Stomach (tissue), 4 donors: ENCODE measurements at regions not wholly inside any gene's neighbourhood (a gene's known extent, or its start where the extent isn't known, plus 50 kb on each side); places are given as distances from the start of the nearest gene placed in this dataset.

Experiments used
- EP300 ChIP-seq: sonication (generic); formaldehyde crosslinking; IDR thresholded peaks from one replicate; pipeline ENCODE4 v1.6.1; 2017; ENCODE audit warnings: antibody characterized with exemption
- POLR2A ChIP-seq, 4 donors: fragments of 450-650 bp; IDR thresholded peaks; one replicate each; pipeline ENCODE4 v1.6.1; 2016; ENCODE audit warnings: antibody characterized with exemption in 4 of 4, control low read depth in 2 of 4, mild to moderate bottlenecking in 1 of 4, moderate library complexity in 1 of 4
- POLR2AphosphoS5 ChIP-seq, 3 donors: sonication (generic); formaldehyde crosslinking; IDR thresholded peaks; one replicate each; pipeline ENCODE4 v1.6.1; 2016; ENCODE audit warnings: antibody characterized with exemption in 3 of 3
- TF ChIP-seq, protein P1 (sequence below), 7 experiments: fragments of 450-650 bp in 4 of 7; fragments of 200-600 bp in 3 of 7; sonication (generic) in 3 of 7; IDR thresholded peaks; one replicate each; pipeline ENCODE4 v1.5.1; 2016 to 2019; ENCODE audit warnings: antibody characterized with exemption in 7 of 7, control low read depth in 2 of 7, mild to moderate bottlenecking in 1 of 7

GRCh38 chr15:91516866-91517265, 336.6 kb upstream of the SLCO3A1 start:
- TF ChIP-seq POLR2A (IDR thresholded peaks at IDR 0.05) (no peak), POLR2AphosphoS5 (IDR thresholded peaks at IDR 0.05) (no peak), EP300 (no peak)
- TF ChIP-seq, protein P1, sequence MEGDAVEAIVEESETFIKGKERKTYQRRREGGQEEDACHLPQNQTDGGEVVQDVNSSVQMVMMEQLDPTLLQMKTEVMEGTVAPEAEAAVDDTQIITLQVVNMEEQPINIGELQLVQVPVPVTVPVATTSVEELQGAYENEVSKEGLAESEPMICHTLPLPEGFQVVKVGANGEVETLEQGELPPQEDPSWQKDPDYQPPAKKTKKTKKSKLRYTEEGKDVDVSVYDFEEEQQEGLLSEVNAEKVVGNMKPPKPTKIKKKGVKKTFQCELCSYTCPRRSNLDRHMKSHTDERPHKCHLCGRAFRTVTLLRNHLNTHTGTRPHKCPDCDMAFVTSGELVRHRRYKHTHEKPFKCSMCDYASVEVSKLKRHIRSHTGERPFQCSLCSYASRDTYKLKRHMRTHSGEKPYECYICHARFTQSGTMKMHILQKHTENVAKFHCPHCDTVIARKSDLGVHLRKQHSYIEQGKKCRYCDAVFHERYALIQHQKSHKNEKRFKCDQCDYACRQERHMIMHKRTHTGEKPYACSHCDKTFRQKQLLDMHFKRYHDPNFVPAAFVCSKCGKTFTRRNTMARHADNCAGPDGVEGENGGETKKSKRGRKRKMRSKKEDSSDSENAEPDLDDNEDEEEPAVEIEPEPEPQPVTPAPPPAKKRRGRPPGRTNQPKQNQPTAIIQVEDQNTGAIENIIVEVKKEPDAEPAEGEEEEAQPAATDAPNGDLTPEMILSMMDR (IDR thresholded peaks at IDR 0.05), result no peak
